ENCODE measurements at regions not wholly inside any gene's neighbourhood (a gene's known extent, or its start where the extent isn't known, plus 50 kb on each side); places are given as distances from the start of the nearest gene placed in this dataset.
"Not testable (repeated sequence)": the region's sequence is repeated elsewhere in the genome, so short reads cannot be mapped to it uniquely, and the experiment has no call there.

DNA sequence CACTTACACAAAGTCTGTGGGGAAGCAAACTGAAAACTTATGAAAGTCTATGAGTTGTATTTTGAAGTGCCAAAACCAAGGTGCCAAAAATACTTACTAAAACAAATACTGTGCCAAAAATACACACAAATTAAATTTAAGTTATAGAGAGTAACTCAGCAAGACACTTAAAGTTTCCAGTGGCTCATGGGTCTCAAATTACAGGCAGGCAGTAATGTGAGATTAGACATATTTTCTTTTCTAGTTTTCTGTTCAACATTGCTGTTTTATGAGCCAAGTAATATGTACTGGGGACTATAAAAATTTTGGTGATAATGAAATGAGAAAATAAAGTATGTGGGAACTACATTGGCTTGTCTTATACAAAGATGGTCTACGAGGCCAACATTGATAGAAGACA, 172.2 kb upstream of the SNX2 start:
- DNase-seq, result no peak

DNA sequence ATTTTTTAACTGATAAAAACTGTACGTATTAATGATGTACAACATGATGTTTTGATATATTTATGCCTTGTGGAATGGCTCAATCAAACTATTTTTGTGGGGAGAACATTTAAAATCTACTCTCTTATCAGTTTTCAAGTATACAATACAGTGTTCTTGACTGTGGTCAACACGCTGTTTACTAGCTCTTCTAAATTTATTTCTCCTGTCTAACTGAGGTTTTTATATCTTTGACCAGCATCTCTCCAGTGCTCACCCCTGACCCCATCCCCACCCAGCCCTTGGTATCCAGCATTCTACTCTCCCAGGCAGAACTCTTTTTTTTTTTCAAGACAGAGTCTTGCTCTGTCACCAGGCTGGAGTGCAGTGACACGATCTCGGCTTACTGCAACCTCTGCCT, 169.6 kb upstream of the SNX2 start:
- no peak for DNase-seq

DNA sequence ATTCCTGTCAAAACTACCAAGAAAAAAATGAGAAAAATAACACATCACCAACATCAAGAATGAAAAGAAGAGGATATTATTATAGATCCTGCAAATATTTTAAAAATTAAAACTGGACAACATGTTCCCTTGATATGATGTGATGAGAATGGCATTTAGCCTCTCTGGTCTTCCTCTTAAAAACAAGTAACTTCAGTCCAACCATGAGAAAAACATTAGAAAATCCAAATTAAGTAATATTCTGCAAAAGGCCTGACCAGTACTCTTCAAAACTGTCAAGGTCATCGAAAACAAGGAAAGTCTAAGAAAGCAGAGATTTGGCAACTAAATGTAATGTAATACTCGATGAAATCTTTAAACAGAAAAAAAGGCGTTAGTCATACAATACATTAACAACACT, 167.1 kb upstream of the SNX2 start:
- no peak for DNase-seq

DNA sequence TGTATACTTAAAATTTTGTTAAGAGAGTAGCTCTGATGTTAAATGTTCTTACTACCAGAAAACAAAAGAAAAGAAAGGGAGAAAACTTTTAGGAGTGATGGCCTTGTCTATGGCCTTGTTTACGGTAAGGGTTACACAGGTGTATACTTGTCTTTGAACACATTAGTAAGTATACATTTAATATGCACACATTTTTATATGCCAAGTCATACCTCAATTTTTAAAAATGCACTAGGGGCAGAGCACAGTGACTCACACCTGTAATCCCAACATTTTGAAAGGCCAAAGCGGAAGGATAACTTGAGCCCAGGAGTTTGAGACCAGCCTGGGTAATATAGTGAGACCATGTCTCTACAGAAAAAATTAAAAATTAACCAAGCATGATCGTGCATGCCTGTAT, 166.7 kb upstream of the SNX2 start:
- no peak for DNase-seq

DNA sequence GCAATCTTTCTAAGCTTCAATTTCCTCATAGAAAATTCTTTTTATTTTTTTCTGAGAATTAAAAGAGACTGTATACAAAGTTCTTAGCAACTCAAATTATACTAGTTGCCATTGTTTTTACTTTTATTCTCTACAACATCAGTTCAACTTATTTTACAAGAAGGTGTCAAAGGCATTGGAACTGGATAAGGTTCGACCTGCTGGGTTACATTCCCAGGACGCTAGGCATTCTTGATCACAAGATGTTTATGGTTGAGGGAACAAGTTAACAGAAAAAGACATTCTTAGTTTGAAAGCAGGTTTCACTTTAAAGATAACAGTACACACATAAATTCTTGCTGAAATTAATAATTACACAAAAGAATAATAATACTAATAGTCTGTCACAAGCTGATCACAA, 163.5 kb upstream of the SNX2 start:
- DNase-seq, result no peak

DNA sequence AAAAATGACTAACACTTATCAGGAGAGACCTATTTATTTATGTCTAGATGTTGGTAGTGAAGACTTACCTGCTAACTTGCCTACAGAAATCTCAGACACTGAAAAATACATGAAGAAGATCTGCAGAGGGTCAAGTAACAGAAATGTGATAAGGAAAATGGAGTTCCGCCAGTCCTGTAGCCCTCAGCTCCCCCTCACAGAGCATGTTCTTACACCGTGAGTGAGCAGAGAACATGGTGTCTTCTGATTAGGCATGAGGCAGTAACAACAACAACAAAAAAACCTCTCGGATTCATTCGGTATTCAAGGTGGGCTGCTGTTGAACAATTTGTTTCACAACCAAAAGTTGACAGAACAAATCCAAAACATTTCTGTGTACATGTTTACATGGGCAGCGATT, 162.0 kb upstream of the SNX2 start:
- DNase-seq, result no peak

DNA sequence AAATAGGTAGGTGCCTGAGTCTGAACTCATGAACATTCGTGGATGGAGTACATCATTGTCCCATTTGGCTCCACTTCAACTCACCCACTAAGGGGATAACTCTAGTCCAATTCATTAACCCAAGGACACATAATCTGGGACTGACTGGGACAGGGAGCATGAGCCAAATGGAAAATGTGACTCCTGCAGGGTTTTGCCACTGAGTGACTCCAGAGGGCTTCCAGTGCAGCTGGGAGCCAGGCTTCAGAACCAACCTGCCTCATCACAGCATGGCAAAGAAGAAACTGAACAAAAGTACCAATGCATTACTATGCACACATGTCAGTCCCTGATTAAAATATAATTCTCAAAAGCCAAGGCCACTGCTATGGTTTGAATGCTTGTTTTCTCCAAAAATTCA, 159.7 kb upstream of the SNX2 start:
- no peak for DNase-seq

DNA sequence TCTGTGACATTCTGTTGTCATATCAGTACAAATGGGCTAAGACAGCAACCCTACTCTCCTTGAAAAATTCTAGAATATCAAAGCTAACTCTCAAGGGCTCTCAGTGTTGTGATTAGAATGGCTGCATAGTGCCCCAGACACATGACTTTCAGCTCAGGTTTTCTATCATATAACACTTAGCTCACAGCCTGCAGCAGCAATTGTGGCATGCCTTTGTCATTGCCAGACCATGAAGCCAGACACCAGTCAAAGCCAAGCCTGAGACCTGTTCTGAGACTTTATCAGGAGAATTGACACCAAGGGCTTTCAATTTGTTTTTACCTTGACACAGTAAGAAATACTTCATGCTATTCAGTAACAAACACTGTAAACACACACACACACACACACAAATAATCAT, 159.0 kb upstream of the SNX2 start:
- no peak for DNase-seq

DNA sequence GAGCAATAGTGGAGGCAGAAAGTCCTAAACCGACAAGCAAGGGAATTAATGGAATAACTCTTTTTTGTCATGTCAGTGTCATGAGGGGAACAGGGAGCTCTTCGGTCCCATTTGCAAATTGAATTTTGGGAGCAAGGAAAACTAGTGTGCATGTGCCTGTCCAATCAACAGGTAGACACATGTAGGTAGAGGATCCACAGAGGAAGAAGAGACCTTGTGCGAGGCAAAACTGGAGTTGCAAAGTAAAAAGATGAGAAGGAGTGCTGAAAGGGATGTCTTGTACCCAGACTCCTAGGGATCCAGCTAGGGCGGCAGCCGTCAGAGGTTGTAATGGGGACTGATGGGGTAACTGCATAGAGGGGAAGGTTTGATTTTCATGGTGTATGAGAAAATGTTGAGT, 156.8 kb upstream of the SNX2 start:
- not testable (repeated sequence) for DNase-seq

DNA sequence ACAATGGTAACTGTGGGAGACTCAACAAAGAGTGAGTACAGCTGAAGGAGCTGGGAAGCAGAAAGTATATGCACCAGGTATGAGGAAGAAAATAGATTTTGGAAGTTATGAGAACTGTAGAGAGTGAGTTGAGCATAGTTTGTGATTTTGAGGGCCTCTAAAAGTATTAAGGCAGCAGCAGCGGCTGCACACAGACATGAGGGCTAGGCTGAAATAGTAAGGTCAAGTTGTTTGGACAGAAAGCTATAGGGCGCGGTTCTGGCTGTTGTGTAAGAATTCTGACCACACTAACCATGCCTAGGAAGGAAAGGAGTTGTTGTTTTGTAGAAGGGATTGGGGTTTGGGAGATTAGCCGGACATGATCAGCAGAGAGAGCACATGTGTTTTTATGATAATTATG, 154.1 kb upstream of the SNX2 start:
- DNase-seq, result not testable (repeated sequence)

DNA sequence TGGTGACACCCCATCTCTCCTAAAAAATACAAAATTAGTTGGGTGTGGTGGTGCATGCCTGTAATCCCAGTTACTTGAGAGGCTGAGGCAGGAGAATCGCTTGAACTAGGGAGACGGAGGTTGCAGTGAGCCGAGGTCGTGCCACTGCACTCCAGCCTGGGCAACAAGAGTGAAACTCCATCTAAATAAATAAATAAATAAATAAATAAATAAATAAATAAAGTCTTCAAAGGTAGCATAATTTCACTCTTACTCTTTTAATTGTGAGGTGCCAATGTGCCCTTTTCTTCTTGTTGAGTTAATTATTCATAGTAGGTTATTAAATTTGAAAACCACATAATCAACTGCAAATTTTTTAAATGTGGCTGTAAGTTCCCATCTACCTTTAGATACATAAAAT, 146.2 kb upstream of the SNX2 start:
- not testable (repeated sequence) for DNase-seq

DNA sequence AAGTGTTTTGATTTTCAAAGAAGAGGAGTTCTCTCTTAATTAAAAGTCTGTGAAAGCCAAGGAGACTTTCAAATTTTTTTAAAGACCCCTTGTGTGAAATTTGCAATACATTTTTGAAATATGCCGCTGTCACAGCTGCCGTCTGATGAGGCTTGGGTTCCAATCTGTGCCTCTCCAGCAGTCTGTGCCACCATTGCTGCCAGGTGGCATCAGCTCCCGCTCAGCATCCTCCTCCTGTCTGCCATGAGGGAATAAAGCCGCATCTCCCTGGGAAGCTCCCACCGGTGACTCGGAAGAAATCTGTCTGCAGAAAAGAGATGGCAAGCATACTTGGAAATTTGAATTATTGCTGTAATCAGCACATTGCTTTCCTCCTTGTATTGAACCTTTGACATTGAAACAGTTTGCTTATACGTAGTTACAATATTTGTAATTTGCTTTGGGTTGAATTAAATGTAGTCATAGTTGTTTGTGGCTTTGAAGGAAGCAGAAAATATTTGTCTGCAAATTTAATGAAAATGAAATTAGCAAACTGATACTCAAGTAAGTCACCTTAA, 145.7 kb upstream of the SNX2 start:
- DNase-seq, result no peak

DNA sequence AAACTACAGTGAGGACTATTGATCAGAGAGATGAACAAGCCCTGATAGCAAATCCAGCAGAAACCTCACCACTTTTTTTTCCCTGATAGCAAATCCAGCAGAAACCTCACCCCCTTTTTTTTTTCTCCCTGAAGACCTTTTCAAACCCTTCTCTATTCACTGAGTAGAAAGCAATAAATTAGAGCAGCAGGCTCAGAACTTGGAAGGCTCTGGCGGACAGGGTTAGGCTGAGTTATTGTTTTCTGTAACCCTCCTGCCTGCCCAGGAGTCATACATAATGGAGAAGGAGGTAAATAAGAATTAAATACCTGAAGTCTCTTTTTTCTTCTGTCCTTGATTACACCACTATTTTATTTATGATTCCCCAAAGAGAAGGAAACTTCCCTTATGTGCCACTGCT, 136.3 kb upstream of the SNX2 start:
- DNase-seq, result no peak

DNA sequence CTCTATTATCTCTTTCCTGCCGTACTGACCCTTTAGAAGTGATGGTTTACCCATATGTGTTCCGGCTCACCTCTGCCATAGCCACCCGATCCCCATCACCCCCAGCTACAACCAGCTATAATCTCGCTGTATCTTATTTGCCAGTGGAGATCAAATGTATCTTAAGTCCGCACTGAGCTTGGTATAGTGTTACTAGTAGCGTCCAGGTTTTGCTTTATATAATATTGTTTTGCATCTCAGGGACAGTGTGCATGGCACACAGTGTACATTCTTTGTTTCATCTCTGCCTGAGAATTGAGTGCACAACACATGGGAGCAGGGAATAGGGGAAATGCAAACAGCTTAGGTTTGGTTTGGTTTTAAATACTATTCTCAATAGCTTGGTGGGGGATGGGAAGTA, 135.8 kb upstream of the SNX2 start:
- no peak for DNase-seq

DNA sequence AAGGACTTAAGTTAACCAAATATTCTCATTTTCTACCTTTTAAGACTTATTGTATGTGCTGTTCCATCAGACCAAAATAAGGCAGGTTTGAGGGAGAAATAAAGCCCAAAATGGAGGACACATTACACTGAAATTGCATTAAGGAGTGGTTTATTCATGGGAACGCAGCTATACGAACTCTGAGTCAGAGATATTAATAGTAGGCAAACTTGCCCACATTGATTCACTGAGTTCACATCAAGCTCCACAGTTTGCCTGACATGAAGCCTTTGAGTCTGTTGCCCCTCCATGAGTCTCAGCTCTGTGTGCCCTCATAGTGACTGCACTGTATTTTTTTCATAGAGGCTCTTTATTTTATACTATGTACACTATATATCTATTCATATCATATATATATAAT, 135.0 kb upstream of the SNX2 start:
- DNase-seq, result no peak

DNA sequence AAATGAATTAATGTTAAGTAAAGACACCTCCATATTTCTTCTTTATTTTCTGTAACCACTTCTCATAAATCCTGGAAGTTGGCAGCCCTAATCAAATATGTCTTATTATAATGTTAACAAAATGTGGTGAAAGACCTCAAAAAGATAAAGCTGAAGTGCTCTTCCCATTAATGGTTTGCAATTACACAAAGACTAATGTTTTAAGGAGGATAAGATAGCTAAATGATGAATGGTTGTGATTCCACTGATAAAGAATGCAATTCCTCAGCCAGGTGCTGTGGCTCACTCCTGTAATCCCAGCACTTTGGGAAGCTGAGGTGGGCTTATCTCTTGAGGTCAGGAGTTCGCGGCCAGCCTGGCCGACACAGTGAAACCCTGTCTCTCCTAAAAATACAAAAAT, 125.8 kb upstream of the SNX2 start:
- no peak for DNase-seq

DNA sequence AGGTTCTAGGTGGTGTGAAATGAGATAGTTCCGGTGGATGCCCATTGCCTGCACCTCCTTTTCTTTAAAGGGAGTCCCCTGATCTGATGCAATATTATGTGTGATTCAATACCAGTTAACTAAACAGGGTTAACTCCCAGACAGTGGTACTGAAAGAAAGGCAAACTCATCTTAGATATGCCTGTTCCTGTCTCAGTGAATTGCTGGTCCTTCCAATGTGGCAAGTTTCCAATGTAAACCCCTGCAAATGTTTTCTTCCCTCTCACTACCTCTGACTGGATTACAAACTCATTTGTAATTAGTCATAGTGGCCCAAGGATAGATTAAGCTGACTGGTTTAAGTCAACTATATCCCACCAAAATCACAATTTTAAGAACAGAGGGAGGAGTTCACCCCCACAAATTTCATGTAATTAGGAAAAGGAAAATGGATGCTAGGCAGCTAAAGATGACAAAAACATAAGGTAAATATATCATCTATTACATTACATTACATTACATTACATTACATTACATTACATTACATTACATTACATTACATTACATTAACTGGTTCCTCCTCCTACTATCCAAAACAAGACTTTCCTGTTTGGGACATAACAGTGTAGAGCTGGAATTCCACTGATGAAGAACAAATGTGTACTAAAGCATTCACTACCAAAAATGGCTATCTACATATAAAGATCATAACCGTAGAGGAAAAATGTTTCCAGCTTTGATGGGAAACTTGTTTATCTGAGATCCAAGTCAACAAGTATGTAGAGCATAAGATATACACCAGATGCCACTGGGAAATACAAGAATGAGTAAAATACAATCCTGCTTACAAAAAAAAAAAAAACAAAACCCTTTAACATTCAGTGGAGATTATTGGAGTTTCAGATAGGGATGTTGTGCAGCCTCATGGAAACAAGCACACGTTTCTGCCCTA, 121.5 kb upstream of the SNX2 start:
- DNase-seq, result no peak

DNA sequence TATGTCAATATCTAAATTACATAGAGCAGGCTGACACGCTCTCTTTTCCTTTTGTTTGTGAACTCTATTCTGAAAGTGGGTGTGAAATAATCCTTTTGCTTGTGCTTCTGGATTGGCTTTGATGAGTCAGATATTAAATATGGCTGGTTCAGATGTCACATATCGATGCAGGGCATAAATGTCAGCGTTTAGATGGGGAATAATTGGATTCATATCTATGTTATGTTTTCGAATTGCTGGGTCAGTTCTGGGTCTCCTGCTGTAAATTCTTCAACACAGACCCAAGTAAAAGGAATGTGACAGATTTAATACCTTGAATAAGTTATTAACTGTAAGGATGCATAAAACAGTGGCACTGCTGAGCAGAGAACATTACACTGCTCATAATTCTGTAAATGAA, 118.7 kb upstream of the SNX2 start:
- DNase-seq, result no peak

DNA sequence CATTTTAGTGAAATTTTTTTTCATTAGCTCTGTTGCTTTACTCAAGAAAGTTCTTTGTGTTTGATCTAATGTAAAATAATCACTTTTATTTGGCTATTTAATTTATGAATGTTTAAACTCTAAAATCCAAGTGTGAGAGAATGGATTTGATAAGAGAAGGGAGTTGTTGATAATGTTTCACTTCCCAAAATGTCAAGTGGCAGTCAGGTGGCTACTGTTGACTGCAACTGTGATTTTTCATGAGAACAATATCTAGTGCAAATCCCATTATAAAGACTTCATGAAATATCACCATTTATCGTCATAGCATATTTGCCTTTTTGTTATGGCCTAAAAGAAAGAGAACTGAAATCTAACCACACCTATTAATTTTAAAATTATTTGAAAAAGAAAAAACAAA, 118.3 kb upstream of the SNX2 start:
- no peak for DNase-seq

DNA sequence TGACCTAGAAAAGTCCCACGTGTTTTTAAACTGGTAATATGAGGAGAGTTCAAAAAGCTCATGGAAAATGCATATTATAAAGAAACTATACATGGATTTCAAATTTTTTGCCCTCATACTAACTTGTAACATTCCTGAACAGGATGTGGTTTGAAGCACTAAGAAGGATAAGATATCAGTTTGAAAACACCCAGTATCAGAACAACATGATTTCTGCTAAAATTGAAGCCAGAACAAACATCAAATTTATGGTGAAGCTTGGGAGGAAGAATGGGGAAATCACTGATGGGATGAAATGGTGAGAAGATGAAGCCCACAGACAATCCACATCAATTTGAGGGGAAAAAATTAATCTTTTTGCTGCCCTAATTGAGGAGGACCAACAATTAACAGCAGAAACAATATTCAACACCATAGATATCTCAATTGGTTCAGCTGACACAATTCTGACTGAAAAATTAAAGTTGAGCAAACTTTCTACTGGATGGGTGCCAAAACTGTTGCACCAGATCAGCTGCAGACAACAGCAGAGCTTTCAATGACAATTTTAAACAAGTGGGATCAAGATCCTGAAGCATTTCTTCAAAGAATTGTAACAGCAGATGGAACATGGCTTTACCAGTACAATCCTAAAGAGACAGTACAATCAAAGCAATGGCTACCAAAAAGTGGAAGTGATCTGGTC, 113.2 kb upstream of the SNX2 start:
- DNase-seq, result no peak

DNA sequence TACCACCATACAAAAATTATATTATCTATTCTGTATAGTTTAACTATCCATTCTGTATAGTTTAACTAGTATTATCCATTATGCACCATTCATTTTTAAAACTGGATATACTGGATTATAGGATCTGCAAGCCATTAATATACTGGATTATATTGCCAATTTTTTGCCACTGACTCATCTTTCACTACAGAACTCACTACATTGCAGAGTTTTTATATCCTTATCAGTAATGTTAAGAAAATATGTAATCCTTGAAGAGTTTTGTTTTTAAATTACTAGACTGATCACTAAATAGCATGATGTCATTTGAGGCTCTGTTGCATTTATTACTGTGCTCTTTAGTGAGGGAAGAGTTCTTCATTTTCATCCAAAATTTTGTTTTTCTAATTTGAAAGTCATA, 109.8 kb upstream of the SNX2 start:
- no peak for DNase-seq

DNA sequence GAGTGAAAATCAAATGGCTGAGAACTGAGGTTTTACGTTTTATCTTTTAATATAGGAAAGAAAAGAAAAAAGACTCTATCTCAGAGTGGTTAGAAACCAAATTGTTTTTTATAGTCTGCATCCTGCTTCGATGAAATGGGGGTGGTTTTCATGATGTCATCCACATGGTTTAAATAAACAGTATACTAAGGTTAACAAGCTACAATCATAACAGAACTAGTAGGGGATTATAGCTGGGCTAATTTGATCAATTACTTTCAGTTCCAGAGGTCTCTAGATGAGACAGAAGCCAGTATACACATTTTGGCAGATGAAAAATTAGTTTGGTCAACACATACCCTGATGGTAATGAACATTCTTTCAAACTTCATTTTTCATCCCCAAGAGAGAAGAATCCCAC, 106.3 kb upstream of the SNX2 start:
- DNase-seq, result no peak

DNA sequence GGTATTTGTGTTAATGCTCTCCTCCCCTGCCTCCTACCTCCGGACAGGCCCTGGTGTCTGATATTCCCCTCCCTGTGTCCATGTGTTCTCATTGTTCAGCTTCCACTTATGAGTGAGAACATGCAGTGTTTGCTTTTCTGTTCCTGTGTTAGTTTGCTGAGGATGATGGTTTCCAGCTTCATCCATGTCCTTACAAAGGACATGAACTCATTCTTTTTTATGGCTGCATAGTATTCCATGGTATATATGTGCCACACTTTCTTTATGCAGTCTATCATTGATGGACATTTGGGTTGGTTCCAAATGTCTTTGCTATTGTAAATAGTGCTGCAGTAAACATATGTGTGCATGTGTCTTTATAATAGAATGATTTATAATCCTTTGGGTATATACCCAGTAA, 105.2 kb upstream of the SNX2 start:
- not testable (repeated sequence) for DNase-seq

DNA sequence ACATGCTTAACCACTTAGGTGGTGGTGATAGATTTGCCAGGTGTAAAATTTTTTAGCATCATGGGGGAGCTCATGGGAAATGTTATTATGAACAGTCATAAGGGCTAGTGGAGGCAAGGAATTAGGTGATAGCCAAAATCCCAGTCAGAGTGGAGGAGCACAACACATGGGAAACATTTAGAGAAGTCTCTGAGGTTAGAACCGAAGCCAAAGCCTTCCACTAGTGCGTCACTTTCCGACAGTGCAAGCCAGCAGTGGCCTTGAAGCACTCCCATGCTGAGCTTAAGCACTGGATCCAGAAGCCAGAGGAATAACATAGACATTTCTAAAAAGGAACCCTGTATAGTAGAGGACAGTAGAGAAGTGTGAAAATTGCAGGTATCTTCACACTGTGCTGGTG, 101.5 kb upstream of the SNX2 start:
- DNase-seq, result no peak
